Tibial nerve (tissue), 3 donors: ENCODE measurements at regions not wholly inside any gene's neighbourhood (a gene's known extent, or its start where the extent isn't known, plus 50 kb on each side); places are given as distances from the start of the nearest gene placed in this dataset.

Experiments
- POLR2A ChIP-seq, 2 donors: fragments of 450-650 bp; IDR thresholded peaks; one replicate each; pipeline ENCODE4 v1.6.1; 2017; ENCODE audit warnings: antibody characterized with exemption in 2 of 2, mild to moderate bottlenecking in 2 of 2, moderate library complexity in 2 of 2
- TF ChIP-seq, protein P1 (sequence below), 5 experiments: fragments of 200-600 bp in 3 of 5; fragments of 450-650 bp in 2 of 5; sonication (generic) in 3 of 5; IDR thresholded peaks; one replicate each; pipeline ENCODE4 v1.5.1; 2016 to 2019; ENCODE audit warnings: antibody characterized with exemption in 5 of 5, mild to moderate bottlenecking in 3 of 5, moderate library complexity in 2 of 5

GRCh38 chr3:168312984-168313383 is 217.3 kb upstream of the GOLIM4 start:
- TF ChIP-seq POLR2A (IDR thresholded peaks at IDR 0.05) = no peak
- TF ChIP-seq, protein P1, sequence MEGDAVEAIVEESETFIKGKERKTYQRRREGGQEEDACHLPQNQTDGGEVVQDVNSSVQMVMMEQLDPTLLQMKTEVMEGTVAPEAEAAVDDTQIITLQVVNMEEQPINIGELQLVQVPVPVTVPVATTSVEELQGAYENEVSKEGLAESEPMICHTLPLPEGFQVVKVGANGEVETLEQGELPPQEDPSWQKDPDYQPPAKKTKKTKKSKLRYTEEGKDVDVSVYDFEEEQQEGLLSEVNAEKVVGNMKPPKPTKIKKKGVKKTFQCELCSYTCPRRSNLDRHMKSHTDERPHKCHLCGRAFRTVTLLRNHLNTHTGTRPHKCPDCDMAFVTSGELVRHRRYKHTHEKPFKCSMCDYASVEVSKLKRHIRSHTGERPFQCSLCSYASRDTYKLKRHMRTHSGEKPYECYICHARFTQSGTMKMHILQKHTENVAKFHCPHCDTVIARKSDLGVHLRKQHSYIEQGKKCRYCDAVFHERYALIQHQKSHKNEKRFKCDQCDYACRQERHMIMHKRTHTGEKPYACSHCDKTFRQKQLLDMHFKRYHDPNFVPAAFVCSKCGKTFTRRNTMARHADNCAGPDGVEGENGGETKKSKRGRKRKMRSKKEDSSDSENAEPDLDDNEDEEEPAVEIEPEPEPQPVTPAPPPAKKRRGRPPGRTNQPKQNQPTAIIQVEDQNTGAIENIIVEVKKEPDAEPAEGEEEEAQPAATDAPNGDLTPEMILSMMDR (IDR thresholded peaks at IDR 0.05) = no peak
